PC-9 (cell line): ENCODE measurements at regions not wholly inside any gene's neighbourhood (a gene's known extent, or its start where the extent isn't known, plus 50 kb on each side); places are given as distances from the start of the nearest gene placed in this dataset.
"Not testable (repeated sequence)": the region's sequence is repeated elsewhere in the genome, so short reads cannot be mapped to it uniquely, and the experiment has no call there.

Experiments
- BruUV-seq: library from RNA; stranded (reverse); fragments of 400-500 nt; replicated peaks from 2 replicates; lab custom pipeline; 2021; lab: Mats Ljungman, UMichigan
- CTCF ChIA-PET: fragments of 300-600 bp; sonication (Branson Sonifier 250); formaldehyde crosslinking; loops from one replicate; lab custom pipeline; 2022; ENCODE audit warnings: antibody characterized with exemption; lab: Charles Lee
- POLR2A ChIA-PET: fragments of 300-600 bp; sonication (Branson Sonifier 250); formaldehyde crosslinking; loops from one replicate; lab custom pipeline; 2022; ENCODE audit warnings: antibody characterized with exemption; ENCODE audit not compliant: unreplicated experiment; lab: Charles Lee
- DNase-seq, 2 experiments: peaks; one replicate each; pipeline versions ENCODE4 v3.0.0 to v3.0.0-alpha.2; 2015 to 2022; ENCODE audit warnings: mixed read lengths in 1 of 2
- H2AFZ ChIP-seq: fragments of 200-600 bp; sonication (generic); 2 replicates; pipeline ENCODE4 v1.8.1; 2017; ENCODE audit warnings: antibody characterized with exemption
- H3F3A ChIP-seq: fragments of 200-600 bp; sonication (generic); 2 replicates; pipeline ENCODE4 v1.8.1; 2017; ENCODE audit warnings: antibody characterized with exemption, mild to moderate bottlenecking, low read depth; ENCODE audit not compliant: insufficient read depth
- H3K27ac ChIP-seq: fragments of 200-600 bp; sonication (generic); 2 replicates; pipeline ENCODE4 v1.6.1; 2016; ENCODE audit warnings: mixed run types
- H3K27me3 ChIP-seq: fragments of 200-600 bp; sonication (generic); 2 replicates; pipeline ENCODE4 v1.6.1; 2016; ENCODE audit warnings: low read depth, mixed run types; ENCODE audit not compliant: insufficient read depth
- H3K36me3 ChIP-seq: fragments of 200-600 bp; sonication (generic); 2 replicates; pipeline ENCODE4 v1.6.1; 2016; ENCODE audit warnings: low read depth, mixed run types
- H3K4me1 ChIP-seq: fragments of 200-600 bp; sonication (generic); replicated peaks from 2 replicates; pipeline ENCODE4 v1.6.1; 2016; ENCODE audit warnings: mixed run types; ENCODE audit not compliant: insufficient read depth
- H3K4me2 ChIP-seq: fragments of 200-600 bp; sonication (generic); 2 replicates; pipeline ENCODE4 v1.6.1; 2017; ENCODE audit warnings: mixed run types
- H3K4me3 ChIP-seq: fragments of 200-600 bp; sonication (generic); 2 replicates; pipeline ENCODE4 v1.6.1; 2016; ENCODE audit warnings: mixed run types
- H3K79me2 ChIP-seq: fragments of 200-600 bp; sonication (generic); 2 replicates; pipeline ENCODE4 v1.6.1; 2017; ENCODE audit warnings: low read depth, mixed run types
- H3K9me2 ChIP-seq: fragments of 200-600 bp; sonication (generic); 2 replicates; pipeline ENCODE4 v1.8.1; 2017; ENCODE audit warnings: mild to moderate bottlenecking; ENCODE audit not compliant: insufficient read depth
- H3K9me3 ChIP-seq: fragments of 200-600 bp; sonication (generic); 2 replicates; pipeline ENCODE4 v1.8.1; 2016; ENCODE audit warnings: low read depth; ENCODE audit not compliant: insufficient read depth
- H4K20me1 ChIP-seq: fragments of 200-600 bp; sonication (generic); 2 replicates; pipeline ENCODE4 v1.8.1; 2017; ENCODE audit not compliant: insufficient read depth
- EZH2 ChIP-seq: fragments of 200-600 bp; sonication (generic); IDR thresholded peaks from 2 replicates; pipeline ENCODE4 v1.8.0; 2017; ENCODE audit warnings: antibody characterized with exemption, low read depth
- intact Hi-C: fragments of 100-400 bp; cut with micrococcal nuclease; formaldehyde crosslinking; loops from one replicate; pipeline ENCODE4 v1.10.0; 2022; ENCODE audit not compliant: unreplicated experiment
- TF ChIP-seq, protein P1 (sequence below): fragments of 200-600 bp; sonication (generic); conservative IDR thresholded peaks from 2 replicates; pipeline ENCODE4 v1.6.1; 2017; ENCODE audit warnings: mixed run types, antibody characterized with exemption, mild to moderate bottlenecking, moderate library complexity

GRCh38 chr3:164406281-164406680 lies 672.0 kb downstream of the SI start:
- Histone ChIP-seq H3K27me3 (no peaks in the 10 kb centered on the region), H4K20me1 (no peaks in the 10 kb centered on the region), H3F3A (no peaks in the 10 kb centered on the region), H3K4me2 (no peak overlapping the region), H3K9me2 (no peaks in the 10 kb centered on the region), H3K36me3 (no peaks in the 10 kb centered on the region), H3K9me3 (no peaks in the 10 kb centered on the region; the same call in 1 of the 2 replicates), H3K4me1 (no peaks in the 10 kb centered on the region), H3K79me2 (no peaks in the 10 kb centered on the region), H3K27ac (no peak overlapping the region), H3K4me3 (no peak overlapping the region), H2AFZ (no peak overlapping the region)
- intact Hi-C loops = no loop called here
- no peak for DNase-seq
- no peak for TF ChIP-seq EZH2
- TF ChIP-seq, protein P1, sequence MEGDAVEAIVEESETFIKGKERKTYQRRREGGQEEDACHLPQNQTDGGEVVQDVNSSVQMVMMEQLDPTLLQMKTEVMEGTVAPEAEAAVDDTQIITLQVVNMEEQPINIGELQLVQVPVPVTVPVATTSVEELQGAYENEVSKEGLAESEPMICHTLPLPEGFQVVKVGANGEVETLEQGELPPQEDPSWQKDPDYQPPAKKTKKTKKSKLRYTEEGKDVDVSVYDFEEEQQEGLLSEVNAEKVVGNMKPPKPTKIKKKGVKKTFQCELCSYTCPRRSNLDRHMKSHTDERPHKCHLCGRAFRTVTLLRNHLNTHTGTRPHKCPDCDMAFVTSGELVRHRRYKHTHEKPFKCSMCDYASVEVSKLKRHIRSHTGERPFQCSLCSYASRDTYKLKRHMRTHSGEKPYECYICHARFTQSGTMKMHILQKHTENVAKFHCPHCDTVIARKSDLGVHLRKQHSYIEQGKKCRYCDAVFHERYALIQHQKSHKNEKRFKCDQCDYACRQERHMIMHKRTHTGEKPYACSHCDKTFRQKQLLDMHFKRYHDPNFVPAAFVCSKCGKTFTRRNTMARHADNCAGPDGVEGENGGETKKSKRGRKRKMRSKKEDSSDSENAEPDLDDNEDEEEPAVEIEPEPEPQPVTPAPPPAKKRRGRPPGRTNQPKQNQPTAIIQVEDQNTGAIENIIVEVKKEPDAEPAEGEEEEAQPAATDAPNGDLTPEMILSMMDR = no peak
- ChIA-PET CTCF (no interaction called here), POLR2A (no interaction called here)
- no TSS peak for BruUV-seq

GRCh38 chr3:164401923-164402322 lies 676.4 kb downstream of the SI start:
- Histone ChIP-seq H2AFZ (no peak overlapping the region), H3K9me3 (no peaks in the 10 kb centered on the region; the same call in 1 of the 2 replicates), H3K4me1 (no peaks in the 10 kb centered on the region), H3K27me3 (no peaks in the 10 kb centered on the region), H3K79me2 (no peaks in the 10 kb centered on the region), H4K20me1 (no peaks in the 10 kb centered on the region), H3K27ac (no peak overlapping the region), H3K4me3 (no peak overlapping the region), H3F3A (no peaks in the 10 kb centered on the region), H3K9me2 (no peaks in the 10 kb centered on the region), H3K4me2 (no peak overlapping the region), H3K36me3 (no peaks in the 10 kb centered on the region)
- ChIA-PET CTCF (no interaction called here), POLR2A (no interaction called here)
- no TSS peak for BruUV-seq
- TF ChIP-seq EZH2 = no peak
- TF ChIP-seq, protein P1 = no peak
- DNase-seq = no peak
- intact Hi-C loops = no loop called here

- BruUV-seq, POLR2A ChIA-PET: not testable (repeated sequence)
These were observed 676.9 kb downstream of the SI start for GRCh38 chr3:164401440-164401839.

DNA sequence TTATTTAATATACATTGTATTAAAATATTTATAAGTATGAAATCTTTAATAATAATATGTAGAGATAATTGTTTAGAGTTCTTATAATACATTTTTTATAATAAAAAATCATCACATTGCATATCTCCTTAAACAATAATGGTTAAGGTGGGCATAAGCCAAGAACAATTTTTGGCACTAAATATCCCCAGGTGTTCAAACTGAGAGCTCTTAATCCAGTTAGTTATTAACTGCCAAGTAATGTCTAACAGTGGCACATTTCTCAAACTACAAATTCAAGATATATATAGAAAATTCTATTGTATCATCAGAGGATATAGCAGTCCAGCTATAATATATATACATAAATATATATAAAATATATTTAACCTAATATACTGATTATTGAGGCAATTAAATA lies 680.8 kb downstream of the SI start:
- no peaks in the 10 kb centered on the region for H3K4me1 ChIP-seq
- H3K36me3 ChIP-seq = no peaks in the 10 kb centered on the region
- H3K4me2 ChIP-seq = no peak overlapping the region
- no TSS peak for BruUV-seq
- CTCF ChIA-PET = no interaction called here
- H3K9me2 ChIP-seq = no peaks in the 10 kb centered on the region
- H3K9me3 ChIP-seq = no peaks in the 10 kb centered on the region
- TF ChIP-seq EZH2 = no peak
- TF ChIP-seq, protein P1 = no peak
- no peak for DNase-seq
- H2AFZ ChIP-seq = no peak overlapping the region
- intact Hi-C loops = no loop called here
- H3K27ac ChIP-seq = no peak overlapping the region
- H3K79me2 ChIP-seq = no peaks in the 10 kb centered on the region
- no peaks in the 10 kb centered on the region; the same call in 1 of the 2 replicates for H4K20me1 ChIP-seq
- H3F3A ChIP-seq = no peaks in the 10 kb centered on the region
- H3K27me3 ChIP-seq = no peaks in the 10 kb centered on the region
- POLR2A ChIA-PET = no interaction called here
- H3K4me3 ChIP-seq = no peak overlapping the region

More at GRCh38 chr3:164401440-164401839, 676.9 kb downstream of the SI start:
- H3K27ac ChIP-seq, H3F3A ChIP-seq, H3K36me3 ChIP-seq, H3K4me3 ChIP-seq, H4K20me1 ChIP-seq, intact Hi-C loops, H3K9me2 ChIP-seq, CTCF ChIA-PET, H2AFZ ChIP-seq, H3K4me2 ChIP-seq, H3K79me2 ChIP-seq, H3K27me3 ChIP-seq, H3K9me3 ChIP-seq, H3K4me1 ChIP-seq, DNase-seq: not testable (repeated sequence)
